ENCODE measurements at regions not wholly inside any gene's neighbourhood (a gene's known extent, or its start where the extent isn't known, plus 50 kb on each side); places are given as distances from the start of the nearest gene placed in this dataset.

DNA sequence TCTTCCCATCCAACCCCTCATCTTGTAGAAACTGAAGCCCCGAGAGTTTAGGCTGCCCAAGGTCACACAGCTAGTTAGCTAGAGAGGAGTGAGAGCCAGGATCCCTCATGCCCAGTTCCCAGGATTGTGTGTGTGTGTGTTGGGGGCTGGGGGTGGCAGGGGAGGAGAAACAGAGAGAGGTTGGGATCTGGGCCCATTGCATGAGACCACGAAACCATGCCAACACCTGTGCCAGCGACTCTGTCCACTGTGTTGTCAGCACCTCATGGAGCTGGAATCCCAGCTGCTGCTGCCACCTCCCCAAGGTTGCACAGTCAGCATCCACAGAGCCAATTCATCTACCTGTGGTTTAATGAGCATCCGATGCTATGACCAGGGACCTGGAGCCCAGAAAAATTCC lies 115.4 kb upstream of the ZC3H12A start:
- Histone ChIP-seq H2AFZ (ENCODE audit: insufficient read depth, low read depth, low read length, poor library complexity, severe bottlenecking) (no peak overlapping the region), H4K20me1 (ENCODE audit: control insufficient read depth, insufficient read depth, low read length, poor library complexity, severe bottlenecking) (no peaks in the 10 kb centered on the region), H3K79me2 (ENCODE audit: control insufficient read depth, insufficient read depth, low read length) (no peaks in the 10 kb centered on the region), H3K9me3 (ENCODE audit: control extremely low read depth in 1 of 3, control insufficient read depth in 2 of 3, insufficient read depth in 1 of 3, low read length in 2 of 3) (no peaks in the 10 kb centered on the region), H3K27me3 (replicated peaks in 1 of 4; ENCODE audit: control extremely low read depth in 1 of 4, control insufficient read depth in 3 of 4, insufficient read depth in 4 of 4, low read length in 3 of 4) (peaks cover 0 to 8% (median 2%) of the 10 kb centered on the region in 4 experiments), H3K36me3 (replicated peaks in 1 of 2; ENCODE audit: control extremely low read depth in 1 of 2, control insufficient read depth in 1 of 2, extremely low read depth in 1 of 2, insufficient read depth in 2 of 2, low read length in 1 of 2) (no peaks in the 10 kb centered on the region), H3K4me3 (ENCODE audit: control extremely low read depth in 1 of 5, extremely low read depth in 1 of 5, insufficient read depth in 1 of 5, low read depth in 2 of 5, low read length in 4 of 5) (no peak overlapping the region), H3K4me2 (replicated peaks; ENCODE audit: low read depth, low read length, poor library complexity, severe bottlenecking) (no peak overlapping the region), H3K4me1 (ENCODE audit: control insufficient read depth in 2 of 2, insufficient read depth in 2 of 2, low read length in 2 of 2) (no peaks in the 10 kb centered on the region), H3K9ac (ENCODE audit: low read length) (no peak overlapping the region), H3K27ac (ENCODE audit: low read length in 2 of 2) (no peak overlapping the region)
- no peak overlapping the region for H3K4me3 Mint-ChIP-seq
- DNase-seq = no peak
- H3K9me3 Mint-ChIP-seq (ENCODE audit: insufficient read depth) = no peaks in the 10 kb centered on the region
- H3K4me1 Mint-ChIP-seq = no peaks in the 10 kb centered on the region
- peaks cover 52% of the 10 kb centered on the region for H3K27me3 Mint-ChIP-seq
- no peak for TF ChIP-seq EZH2 (IDR thresholded peaks at IDR 0.05; ENCODE audit: borderline replicate concordance, insufficient read depth, low read depth, low read length, poor library complexity, severe bottlenecking)
- TF ChIP-seq, protein P1, sequence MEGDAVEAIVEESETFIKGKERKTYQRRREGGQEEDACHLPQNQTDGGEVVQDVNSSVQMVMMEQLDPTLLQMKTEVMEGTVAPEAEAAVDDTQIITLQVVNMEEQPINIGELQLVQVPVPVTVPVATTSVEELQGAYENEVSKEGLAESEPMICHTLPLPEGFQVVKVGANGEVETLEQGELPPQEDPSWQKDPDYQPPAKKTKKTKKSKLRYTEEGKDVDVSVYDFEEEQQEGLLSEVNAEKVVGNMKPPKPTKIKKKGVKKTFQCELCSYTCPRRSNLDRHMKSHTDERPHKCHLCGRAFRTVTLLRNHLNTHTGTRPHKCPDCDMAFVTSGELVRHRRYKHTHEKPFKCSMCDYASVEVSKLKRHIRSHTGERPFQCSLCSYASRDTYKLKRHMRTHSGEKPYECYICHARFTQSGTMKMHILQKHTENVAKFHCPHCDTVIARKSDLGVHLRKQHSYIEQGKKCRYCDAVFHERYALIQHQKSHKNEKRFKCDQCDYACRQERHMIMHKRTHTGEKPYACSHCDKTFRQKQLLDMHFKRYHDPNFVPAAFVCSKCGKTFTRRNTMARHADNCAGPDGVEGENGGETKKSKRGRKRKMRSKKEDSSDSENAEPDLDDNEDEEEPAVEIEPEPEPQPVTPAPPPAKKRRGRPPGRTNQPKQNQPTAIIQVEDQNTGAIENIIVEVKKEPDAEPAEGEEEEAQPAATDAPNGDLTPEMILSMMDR (IDR thresholded peaks at IDR 0.05) = no peak
- 80% methylated on average over 3 of the region's 4 CpGs for WGBS (ENCODE audit: insufficient coverage)
- CTCF ChIA-PET = no interaction called here
- no peak overlapping the region for H3K27ac Mint-ChIP-seq
- intact Hi-C loops (cut with micrococcal nuclease) = no loop called here
- ATAC-seq (ENCODE audit: low read depth) = no peak
- POLR2A ChIA-PET = no interaction called here

DNA sequence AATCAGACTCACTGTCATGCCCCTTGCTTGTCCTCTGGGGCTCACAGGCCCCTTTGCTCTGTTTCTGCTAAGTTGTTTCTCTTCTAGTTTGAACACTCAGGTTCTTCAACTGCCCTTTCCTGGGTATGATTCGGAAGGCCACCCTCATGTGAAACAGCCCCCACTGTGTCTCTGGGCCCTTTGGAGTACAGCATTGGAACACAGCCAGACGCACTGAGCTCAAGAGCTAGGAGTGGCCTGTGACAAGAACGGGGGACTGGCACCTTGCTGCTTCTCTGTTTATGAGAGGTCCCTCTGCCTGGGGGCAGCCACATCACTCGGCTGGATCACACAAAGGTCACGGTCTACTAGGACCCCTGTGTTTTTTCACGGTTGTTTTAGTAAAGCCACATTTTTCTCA lies 114.4 kb upstream of the ZC3H12A start:
- ChIA-PET POLR2A (no interaction called here), CTCF (no interaction called here)
- Histone ChIP-seq H3K9ac (ENCODE audit: low read length) (no peak overlapping the region), H4K20me1 (ENCODE audit: control insufficient read depth, insufficient read depth, low read length, poor library complexity, severe bottlenecking) (no peaks in the 10 kb centered on the region), H3K27me3 (replicated peaks in 1 of 4; ENCODE audit: control extremely low read depth in 1 of 4, control insufficient read depth in 3 of 4, insufficient read depth in 4 of 4, low read length in 3 of 4) (peaks cover 0 to 14% (median 2%) of the 10 kb centered on the region in 4 experiments), H3K4me3 (ENCODE audit: control extremely low read depth in 1 of 5, extremely low read depth in 1 of 5, insufficient read depth in 1 of 5, low read depth in 2 of 5, low read length in 4 of 5) (no peak overlapping the region), H3K9me3 (ENCODE audit: control extremely low read depth in 1 of 3, control insufficient read depth in 2 of 3, insufficient read depth in 1 of 3, low read length in 2 of 3) (no peaks in the 10 kb centered on the region), H3K4me2 (replicated peaks; ENCODE audit: low read depth, low read length, poor library complexity, severe bottlenecking) (no peak overlapping the region), H3K79me2 (ENCODE audit: control insufficient read depth, insufficient read depth, low read length) (no peaks in the 10 kb centered on the region), H3K4me1 (ENCODE audit: control insufficient read depth in 2 of 2, insufficient read depth in 2 of 2, low read length in 2 of 2) (no peaks in the 10 kb centered on the region), H2AFZ (ENCODE audit: insufficient read depth, low read depth, low read length, poor library complexity, severe bottlenecking) (no peak overlapping the region), H3K36me3 (replicated peaks in 1 of 2; ENCODE audit: control extremely low read depth in 1 of 2, control insufficient read depth in 1 of 2, extremely low read depth in 1 of 2, insufficient read depth in 2 of 2, low read length in 1 of 2) (no peaks in the 10 kb centered on the region), H3K27ac (ENCODE audit: low read length in 2 of 2) (no peak overlapping the region)
- intact Hi-C loops (cut with micrococcal nuclease) = no loop called here
- no peaks in the 10 kb centered on the region for H3K4me1 Mint-ChIP-seq
- TF ChIP-seq EZH2 (IDR thresholded peaks at IDR 0.05; ENCODE audit: borderline replicate concordance, insufficient read depth, low read depth, low read length, poor library complexity, severe bottlenecking) = no peak
- TF ChIP-seq, protein P1 (IDR thresholded peaks at IDR 0.05) = no peak
- ATAC-seq (ENCODE audit: low read depth) = no peak
- no peak for DNase-seq
- no peak overlapping the region for H3K4me3 Mint-ChIP-seq
- WGBS (ENCODE audit: insufficient coverage) = 74% methylated on average over 6 of the region's 6 CpGs
- no peaks in the 10 kb centered on the region for H3K9me3 Mint-ChIP-seq (ENCODE audit: insufficient read depth)
- no peak overlapping the region for H3K27ac Mint-ChIP-seq
- H3K27me3 Mint-ChIP-seq = peaks cover 52% of the 10 kb centered on the region
